ENCODE measurements at regions not wholly inside any gene's neighbourhood (a gene's known extent, or its start where the extent isn't known, plus 50 kb on each side); places are given as distances from the start of the nearest gene placed in this dataset.

GRCh38 chr5:44160369-44160768, 228.9 kb downstream of the FGF10 start:
- TF ChIP-seq CTCF (IDR thresholded peaks at IDR 0.05): no peak
- TF ChIP-seq ZFX (IDR thresholded peaks at IDR 0.05; ENCODE audit: borderline replicate concordance): no peak

Measured in 22Rv1 (cell line).